K562 (cell line): ENCODE measurements at regions not wholly inside any gene's neighbourhood (a gene's known extent, or its start where the extent isn't known, plus 50 kb on each side); places are given as distances from the start of the nearest gene placed in this dataset.

Experiments
- ATAC-seq: fragments of 200-7000 bp; cut with Tn5 transposase; 3 replicates; pipeline ENCODE4 v1.9.1; 2020; ENCODE audit warnings: moderate library complexity
- BruUV-seq: library from RNA; stranded (reverse); fragments of 400-500 nt; replicated peaks from 2 replicates; lab custom pipeline; 2021; lab: Mats Ljungman, UMichigan
- CTCF ChIA-PET: fragments of 300-600 bp; formaldehyde crosslinking; extraction: SDS; loops from one replicate; lab custom pipeline; 2021; ENCODE audit warnings: low intra/inter-chr PET ratio; lab: Yijun Ruan, JAX
- POLR2A ChIA-PET: fragments of 300-600, 350-650 bp; sonication (Branson Sonifier 250); formaldehyde crosslinking; extraction: SDS; loops from one replicate; lab custom pipeline; 2021; ENCODE audit warnings: antibody characterized with exemption, inconsistent platforms; lab: Yijun Ruan, JAX
- DNase-seq, 4 experiments: peaks; one replicate each; pipeline versions ENCODE4 v3.0.0 to v3.0.0-alpha.2; 2011 to 2018; ENCODE audit warnings: low spot score in 3 of 4, mixed read lengths in 3 of 4; ENCODE audit errors: extremely low read depth in 1 of 4
- FAIRE-seq: peaks from 2 replicates; lab custom pipeline; 2011; peaks lifted over from hg19 to GRCh38; lab: Jason Lieb, UNC
- H2AFZ ChIP-seq: 2 replicates; pipeline ENCODE4 v1.6.0; 2011; ENCODE audit warnings: low read depth, low read length, control low read depth, inconsistent platforms
- H3K27ac ChIP-seq: fragments of 200-600 bp; 3 replicates; pipeline ENCODE4 v1.8.0; 2011; ENCODE audit warnings: low read depth, mild to moderate bottlenecking, control low read depth, inconsistent platforms, low read length, moderate library complexity, mixed read lengths; ENCODE audit errors: extremely low read depth
- H3K27me3 ChIP-seq, 2 experiments: fragments of 300-600 bp in 1 of 2; 2 replicates in 1 of 2; 3 replicates in 1 of 2; pipeline versions ENCODE4 v1.6.0 to v1.8.0; 2011; ENCODE audit warnings: inconsistent platforms in 2 of 2, low read length in 2 of 2, mild to moderate bottlenecking in 1 of 2, mixed read lengths in 1 of 2, moderate library complexity in 1 of 2; ENCODE audit not compliant: control insufficient read depth in 2 of 2, insufficient read depth in 2 of 2
- H3K36me3 ChIP-seq: fragments of 300-600 bp; 3 replicates; pipeline ENCODE4 v1.8.0; 2011; ENCODE audit warnings: mild to moderate bottlenecking, low read length, inconsistent platforms; ENCODE audit not compliant: control insufficient read depth, insufficient read depth
- H3K4me1 ChIP-seq, 2 experiments: fragments of 200-600 bp in 1 of 2; replicated peaks in 1 of 2; 2 replicates in 1 of 2; 3 replicates in 1 of 2; pipeline versions ENCODE4 v1.5.1 to v1.8.0; 2011; ENCODE audit warnings: inconsistent platforms in 2 of 2, low read length in 2 of 2, mild to moderate bottlenecking in 1 of 2, mixed read lengths in 1 of 2, moderate library complexity in 1 of 2; ENCODE audit not compliant: control insufficient read depth in 2 of 2, insufficient read depth in 2 of 2
- H3K4me2 ChIP-seq: 2 replicates; pipeline ENCODE4 v1.6.1; 2011; ENCODE audit warnings: low read length, control low read depth, inconsistent platforms, mixed read lengths; ENCODE audit not compliant: insufficient read depth
- H3K4me3 ChIP-seq: fragments of 200-600 bp; sonication (generic), shearing (Covaris generic); 2 replicates; pipeline ENCODE4 v1.5.1; 2016; ENCODE audit warnings: control low read depth, inconsistent platforms
- H3K79me2 ChIP-seq: fragments of 200-600 bp; 3 replicates; pipeline ENCODE4 v1.8.0; 2011; ENCODE audit warnings: low read length, inconsistent platforms; ENCODE audit not compliant: control insufficient read depth, insufficient read depth
- H3K9ac ChIP-seq, 2 experiments: 2 replicates each; pipeline versions ENCODE4 v1.6.0 to v1.6.1; 2011; ENCODE audit warnings: low read depth in 2 of 2, low read length in 2 of 2, control low read depth in 1 of 2, inconsistent platforms in 1 of 2, mild to moderate bottlenecking in 1 of 2, mixed read lengths in 1 of 2; ENCODE audit not compliant: insufficient read depth in 1 of 2
- H3K9me1 ChIP-seq: one replicate; pipeline ENCODE4 v1.6.0; 2011; ENCODE audit warnings: inconsistent platforms, mild to moderate bottlenecking, low read length, moderate library complexity; ENCODE audit not compliant: control insufficient read depth, insufficient read depth
- H3K9me3 ChIP-seq: replicated peaks from 2 replicates; pipeline ENCODE4 v1.5.1; 2011; ENCODE audit warnings: low read depth, low read length, inconsistent platforms; ENCODE audit not compliant: control insufficient read depth, insufficient read depth
- H4K20me1 ChIP-seq: replicated peaks from 2 replicates; pipeline ENCODE4 v1.6.1; 2011; ENCODE audit warnings: low read length, inconsistent platforms, mixed read lengths; ENCODE audit not compliant: control insufficient read depth, insufficient read depth
- CREM ChIP-seq: IDR thresholded peaks from 2 replicates; pipeline ENCODE4 v1.6.1; 2014; ENCODE audit warnings: antibody characterized with exemption, low read depth
- HDAC2 ChIP-seq: fragments of 450-650 bp; IDR thresholded peaks from 2 replicates; pipeline ENCODE4 v1.6.1; 2016; ENCODE audit warnings: mild to moderate bottlenecking
- JUND ChIP-seq, 2 experiments: IDR thresholded peaks; 2 replicates in 1 of 2; 3 replicates in 1 of 2; pipeline ENCODE4 v1.6.1; 2011; ENCODE audit warnings: borderline replicate concordance in 2 of 2, low read depth in 2 of 2, low read length in 2 of 2, improper control_type of control experiment in 1 of 2, missing biosample characterization in 1 of 2, missing genetic modification characterization in 1 of 2, missing genetic modification reagents in 1 of 2
- NR2C1 ChIP-seq, 2 experiments: fragments of 450-650 bp; IDR thresholded peaks; 2 replicates each; pipeline ENCODE4 v1.6.1; 2017; ENCODE audit warnings: mild to moderate bottlenecking in 2 of 2, antibody characterized with exemption in 1 of 2, inconsistent platforms in 1 of 2, missing compliant biosample characterization in 1 of 2, missing genetic modification characterization in 1 of 2
- TAF7 ChIP-seq: fragments of 450-650 bp; IDR thresholded peaks from 2 replicates; pipeline ENCODE4 v1.6.1; 2016; ENCODE audit warnings: missing genetic modification characterization, missing compliant biosample characterization
- TAF9B ChIP-seq: fragments of 450-650 bp; IDR thresholded peaks from 2 replicates; pipeline ENCODE4 v1.6.1; 2018; ENCODE audit warnings: mild to moderate bottlenecking; ENCODE audit not compliant: partially characterized antibody
- ZNF57 ChIP-seq: fragments of 450-650 bp; formaldehyde crosslinking; IDR thresholded peaks from 2 replicates; pipeline ENCODE4 v1.4.0; 2020; ENCODE audit warnings: mild to moderate bottlenecking, moderate library complexity
- ZSCAN32 ChIP-seq: fragments of 450-650 bp; formaldehyde crosslinking; IDR thresholded peaks from 2 replicates; pipeline ENCODE4 v1.4.0; 2020; ENCODE audit warnings: mild to moderate bottlenecking, moderate library complexity
- WGBS: fragments of 100-300 bp; shearing (Covaris generic); methylation state at CpG from one replicate; pipeline ENCODE4 v1.1.6; 2016; ENCODE audit warnings: low coverage, mixed read lengths; ENCODE audit not compliant: insufficient coverage; ENCODE audit errors: missing lambda C conversion rate; 5-methylcytosine and 5-hydroxymethylcytosine counted together
- in situ Hi-C: fragments of 300-500 bp; cut with MboI; formaldehyde crosslinking; loops from 4 replicates; pipeline ENCODE4 v1.15.0; 2018; ENCODE audit warnings: inconsistent platforms, mixed read lengths
- intact Hi-C: fragments of 100-400 bp; cut with micrococcal nuclease; formaldehyde crosslinking; loops from 2 replicates; pipeline ENCODE4 v1.14.2; 2022
- TF ChIP-seq, protein P1 (sequence below): sonication (generic); formaldehyde crosslinking; IDR thresholded peaks from 2 replicates; pipeline ENCODE4 v1.8.0; 2023; ENCODE audit warnings: mild to moderate bottlenecking, missing genetic modification reagents
- TF ChIP-seq, protein P2 (sequence below): sonication (generic); formaldehyde crosslinking; IDR thresholded peaks from 2 replicates; pipeline ENCODE4 v1.8.0; 2022; ENCODE audit warnings: mild to moderate bottlenecking, missing genetic modification reagents

DNA sequence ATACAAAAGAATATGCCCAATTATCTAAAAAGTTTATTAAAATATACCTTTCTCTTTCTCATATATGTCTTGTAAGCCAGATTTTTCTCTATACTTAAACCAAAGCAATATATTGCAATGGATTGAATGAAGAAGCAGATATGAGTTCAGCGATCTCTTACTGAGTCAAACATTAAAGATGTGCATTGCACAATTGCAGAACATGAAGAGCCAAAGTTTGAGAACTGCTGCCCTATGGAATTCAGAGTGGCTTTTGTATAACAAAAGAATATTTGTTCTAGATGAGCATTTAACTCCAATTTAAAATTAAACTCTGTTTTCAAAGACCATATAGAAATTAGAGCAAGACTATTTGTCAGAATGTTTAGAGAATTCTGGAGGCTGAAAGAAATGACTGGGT, 519.0 kb upstream of the DAB2 start:
- no peak overlapping the region for H3K4me2 ChIP-seq
- TF ChIP-seq HDAC2 (no peak), JUND (IDR thresholded peaks at IDR 0.05; ENCODE audit: borderline replicate concordance, low read depth, low read length) (no peak), JUND (tag; IDR thresholded peaks at IDR 0.05; ENCODE audit: borderline replicate concordance, low read depth, low read length) (no peak)
- TF ChIP-seq, all 486 proteins: peak for 0
- Histone ChIP-seq H2AFZ (no peak overlapping the region), H3K9ac (no peak overlapping the region), H3K9me3 (0 out of 2 replicates have a peak, but pooled peaks cover 2% of the 10 kb centered on the region), H3K27me3 (no peaks in the 10 kb centered on the region), H3K4me1 (no peaks in the 10 kb centered on the region), H3K79me2 (no peaks in the 10 kb centered on the region), H3K36me3 (no peaks in the 10 kb centered on the region), H3K9me1 (no peaks in the 10 kb centered on the region), H3K27ac (no peak overlapping the region), H4K20me1 (no peaks in the 10 kb centered on the region), H3K4me3 (no peak overlapping the region)
- in situ Hi-C loops (loop anchor here (25.0 kb wide), 1 partner anchor 743 kb away; the partner anchor contains the start of gene PTGER4), intact Hi-C loops (loop anchor here (10.0 kb wide), 1 partner anchor 339 kb away; no protein-coding TSS in a partner anchor)
- no TSS peak for BruUV-seq
- ATAC-seq (no peak), FAIRE-seq (no peak), DNase-seq (no peak)
- WGBS = 0% methylated on average over 1 of the region's 1 CpG
- ChIA-PET CTCF (no interaction called here), POLR2A (no interaction called here)

DNA sequence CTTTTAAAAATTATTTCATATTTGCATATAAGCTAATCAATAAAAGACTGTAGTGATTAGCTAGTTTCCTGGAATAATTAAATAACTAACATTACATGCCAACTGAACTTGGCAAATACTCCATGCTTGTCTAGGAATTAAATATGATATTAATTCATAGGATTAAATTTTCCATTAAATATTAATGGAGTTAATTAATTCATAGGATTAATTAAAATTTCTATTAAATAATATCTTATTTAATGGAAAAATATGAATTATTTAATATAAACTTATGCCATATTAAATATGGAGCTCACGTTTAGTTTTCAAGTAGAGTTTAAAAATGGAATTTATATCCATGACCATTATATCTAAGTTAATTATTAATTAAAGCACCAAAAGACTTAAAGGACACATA, 517.8 kb upstream of the DAB2 start:
- no peaks in the 10 kb centered on the region for H3K9me1 ChIP-seq
- no peak overlapping the region for H3K9ac ChIP-seq
- no peak for DNase-seq
- ChIA-PET CTCF (no interaction called here), POLR2A (no interaction called here)
- no peak for ATAC-seq
- 0% methylated on average over 1 of the region's 1 CpG for WGBS
- no peaks in the 10 kb centered on the region for H3K79me2 ChIP-seq
- H3K9me3 ChIP-seq = 0 out of 2 replicates have a peak, but pooled peaks cover 2% of the 10 kb centered on the region
- H3K27ac ChIP-seq = no peak overlapping the region
- no peaks in the 10 kb centered on the region for H3K4me1 ChIP-seq
- H3K36me3 ChIP-seq = no peaks in the 10 kb centered on the region
- FAIRE-seq = no peak
- no peak overlapping the region for H3K4me2 ChIP-seq
- no peaks in the 10 kb centered on the region for H3K27me3 ChIP-seq
- H2AFZ ChIP-seq = no peak overlapping the region
- no TSS peak for BruUV-seq
- no peaks in the 10 kb centered on the region for H4K20me1 ChIP-seq
- intact Hi-C loops = loop anchor here (10.0 kb wide), 1 partner anchor 338 kb away; no protein-coding TSS in a partner anchor
- in situ Hi-C loops = loop anchor here (25.0 kb wide), 1 partner anchor 745 kb away; the partner anchor contains the start of gene PTGER4
- no peak overlapping the region for H3K4me3 ChIP-seq
- TF ChIP-seq ZNF57 (CRISPR knock-in tag) = no peak
- TF ChIP-seq TAF7 = no peak
- TF ChIP-seq TAF9B = no peak
- TF ChIP-seq, protein P1, sequence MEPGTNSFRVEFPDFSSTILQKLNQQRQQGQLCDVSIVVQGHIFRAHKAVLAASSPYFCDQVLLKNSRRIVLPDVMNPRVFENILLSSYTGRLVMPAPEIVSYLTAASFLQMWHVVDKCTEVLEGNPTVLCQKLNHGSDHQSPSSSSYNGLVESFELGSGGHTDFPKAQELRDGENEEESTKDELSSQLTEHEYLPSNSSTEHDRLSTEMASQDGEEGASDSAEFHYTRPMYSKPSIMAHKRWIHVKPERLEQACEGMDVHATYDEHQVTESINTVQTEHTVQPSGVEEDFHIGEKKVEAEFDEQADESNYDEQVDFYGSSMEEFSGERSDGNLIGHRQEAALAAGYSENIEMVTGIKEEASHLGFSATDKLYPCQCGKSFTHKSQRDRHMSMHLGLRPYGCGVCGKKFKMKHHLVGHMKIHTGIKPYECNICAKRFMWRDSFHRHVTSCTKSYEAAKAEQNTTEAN = no peak
- no peak for TF ChIP-seq CREM
- no peak for TF ChIP-seq ZSCAN32
- TF ChIP-seq, protein P2, sequence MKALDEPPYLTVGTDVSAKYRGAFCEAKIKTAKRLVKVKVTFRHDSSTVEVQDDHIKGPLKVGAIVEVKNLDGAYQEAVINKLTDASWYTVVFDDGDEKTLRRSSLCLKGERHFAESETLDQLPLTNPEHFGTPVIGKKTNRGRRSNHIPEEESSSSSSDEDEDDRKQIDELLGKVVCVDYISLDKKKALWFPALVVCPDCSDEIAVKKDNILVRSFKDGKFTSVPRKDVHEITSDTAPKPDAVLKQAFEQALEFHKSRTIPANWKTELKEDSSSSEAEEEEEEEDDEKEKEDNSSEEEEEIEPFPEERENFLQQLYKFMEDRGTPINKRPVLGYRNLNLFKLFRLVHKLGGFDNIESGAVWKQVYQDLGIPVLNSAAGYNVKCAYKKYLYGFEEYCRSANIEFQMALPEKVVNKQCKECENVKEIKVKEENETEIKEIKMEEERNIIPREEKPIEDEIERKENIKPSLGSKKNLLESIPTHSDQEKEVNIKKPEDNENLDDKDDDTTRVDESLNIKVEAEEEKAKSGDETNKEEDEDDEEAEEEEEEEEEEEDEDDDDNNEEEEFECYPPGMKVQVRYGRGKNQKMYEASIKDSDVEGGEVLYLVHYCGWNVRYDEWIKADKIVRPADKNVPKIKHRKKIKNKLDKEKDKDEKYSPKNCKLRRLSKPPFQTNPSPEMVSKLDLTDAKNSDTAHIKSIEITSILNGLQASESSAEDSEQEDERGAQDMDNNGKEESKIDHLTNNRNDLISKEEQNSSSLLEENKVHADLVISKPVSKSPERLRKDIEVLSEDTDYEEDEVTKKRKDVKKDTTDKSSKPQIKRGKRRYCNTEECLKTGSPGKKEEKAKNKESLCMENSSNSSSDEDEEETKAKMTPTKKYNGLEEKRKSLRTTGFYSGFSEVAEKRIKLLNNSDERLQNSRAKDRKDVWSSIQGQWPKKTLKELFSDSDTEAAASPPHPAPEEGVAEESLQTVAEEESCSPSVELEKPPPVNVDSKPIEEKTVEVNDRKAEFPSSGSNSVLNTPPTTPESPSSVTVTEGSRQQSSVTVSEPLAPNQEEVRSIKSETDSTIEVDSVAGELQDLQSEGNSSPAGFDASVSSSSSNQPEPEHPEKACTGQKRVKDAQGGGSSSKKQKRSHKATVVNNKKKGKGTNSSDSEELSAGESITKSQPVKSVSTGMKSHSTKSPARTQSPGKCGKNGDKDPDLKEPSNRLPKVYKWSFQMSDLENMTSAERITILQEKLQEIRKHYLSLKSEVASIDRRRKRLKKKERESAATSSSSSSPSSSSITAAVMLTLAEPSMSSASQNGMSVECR (CRISPR knock-in tag) = no peak
- no peak for TF ChIP-seq NR2C1 (IDR thresholded peaks at IDR 0.05)
- no peak for TF ChIP-seq NR2C1 (tag; IDR thresholded peaks at IDR 0.05)
